ENCODE measurements at regions not wholly inside any gene's neighbourhood (a gene's known extent, or its start where the extent isn't known, plus 50 kb on each side); places are given as distances from the start of the nearest gene placed in this dataset.

DNA sequence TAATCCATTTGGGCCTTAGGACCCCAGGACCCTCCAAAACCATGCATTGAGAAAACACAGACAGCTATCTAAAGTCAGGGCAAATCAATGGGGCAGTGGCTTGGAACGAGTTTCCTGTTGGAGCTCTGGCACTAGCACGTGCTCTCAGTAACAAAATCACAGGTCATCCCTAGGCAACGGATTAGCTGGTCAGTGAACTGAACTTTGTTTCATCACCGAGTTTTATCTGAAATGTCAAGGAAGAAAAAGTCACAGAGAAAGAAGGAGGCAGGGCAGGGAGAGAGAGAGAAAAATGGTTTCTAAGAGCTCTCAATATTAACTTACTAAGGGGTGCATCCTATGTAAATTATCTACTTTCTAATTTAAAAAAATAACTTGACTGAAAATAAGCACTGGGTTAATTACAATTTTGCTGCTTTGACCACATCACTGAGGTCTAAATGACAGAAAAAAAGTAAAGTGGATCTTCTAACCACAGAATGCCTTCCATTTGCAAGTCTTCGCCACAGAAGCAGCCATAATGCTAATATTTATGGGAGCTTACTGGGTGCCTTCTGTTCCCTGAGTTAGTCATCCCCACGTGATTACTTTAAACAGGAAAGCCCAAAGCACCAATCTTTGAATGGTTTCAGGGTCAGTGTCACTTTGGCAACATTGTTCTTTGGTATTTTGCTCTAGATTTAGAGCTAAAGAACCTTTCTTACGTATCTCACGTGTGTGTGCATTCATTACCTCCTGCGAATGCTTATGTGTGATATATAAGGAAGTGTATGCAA, 503.9 kb downstream of the RASEF start:
- no peak overlapping the region for H3K27ac ChIP-seq

DNA sequence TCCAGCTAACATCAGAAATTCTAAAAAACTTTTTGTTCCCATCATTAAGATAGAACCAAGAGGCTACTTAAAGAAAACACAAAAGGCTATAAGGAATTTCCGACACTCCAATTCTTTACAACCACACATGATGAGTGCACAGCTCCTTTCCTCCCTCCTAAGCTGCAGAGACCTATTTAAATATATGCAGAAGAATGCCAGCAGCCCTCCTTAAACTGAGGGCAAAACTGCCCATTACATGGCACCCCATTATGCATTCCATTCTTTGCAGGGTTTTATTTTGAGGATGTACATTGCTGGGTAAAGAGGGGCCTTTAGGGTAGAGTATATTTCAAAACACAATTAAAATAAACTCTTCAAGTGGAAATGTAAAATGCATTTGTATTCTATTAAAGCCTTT, 502.9 kb downstream of the RASEF start:
- Histone ChIP-seq H3K27ac (no peak overlapping the region), H3K4me3 (no peak overlapping the region), H3K36me3 (no peaks in the 10 kb centered on the region), H3K9me3 (no peaks in the 10 kb centered on the region), H3K4me1 (peaks cover 0 to 3% (median 2%) of the 10 kb centered on the region in 4 donors), H3K27me3 (no peaks in the 10 kb centered on the region)
- intact Hi-C loops (cut with DNase I): no loop called here
- WGBS, 2 donors: 89 to 95% methylated on average over 1 of the region's 1 CpG
- DNase-seq: no peak
- TF ChIP-seq POLR2AphosphoS5 (IDR thresholded peaks at IDR 0.05): no peak

More for the DNA sequence above, 503.9 kb downstream of the RASEF start:
- 64 to 82% methylated on average over 9 of the region's 9 CpGs for WGBS, 2 donors
- H3K4me3 ChIP-seq: no peak overlapping the region
- H3K4me1 ChIP-seq: no peaks in the 10 kb centered on the region
- H3K9me3 ChIP-seq: no peaks in the 10 kb centered on the region
- intact Hi-C loops (cut with DNase I): no loop called here
- H3K27me3 ChIP-seq: no peaks in the 10 kb centered on the region
- no peaks in the 10 kb centered on the region for H3K36me3 ChIP-seq
- TF ChIP-seq EP300 (IDR thresholded peaks at IDR 0.05) (no peak), POLR2A (IDR thresholded peaks at IDR 0.05) (no peak), POLR2AphosphoS5 (IDR thresholded peaks at IDR 0.05) (no peak)
- TF ChIP-seq, protein P1, sequence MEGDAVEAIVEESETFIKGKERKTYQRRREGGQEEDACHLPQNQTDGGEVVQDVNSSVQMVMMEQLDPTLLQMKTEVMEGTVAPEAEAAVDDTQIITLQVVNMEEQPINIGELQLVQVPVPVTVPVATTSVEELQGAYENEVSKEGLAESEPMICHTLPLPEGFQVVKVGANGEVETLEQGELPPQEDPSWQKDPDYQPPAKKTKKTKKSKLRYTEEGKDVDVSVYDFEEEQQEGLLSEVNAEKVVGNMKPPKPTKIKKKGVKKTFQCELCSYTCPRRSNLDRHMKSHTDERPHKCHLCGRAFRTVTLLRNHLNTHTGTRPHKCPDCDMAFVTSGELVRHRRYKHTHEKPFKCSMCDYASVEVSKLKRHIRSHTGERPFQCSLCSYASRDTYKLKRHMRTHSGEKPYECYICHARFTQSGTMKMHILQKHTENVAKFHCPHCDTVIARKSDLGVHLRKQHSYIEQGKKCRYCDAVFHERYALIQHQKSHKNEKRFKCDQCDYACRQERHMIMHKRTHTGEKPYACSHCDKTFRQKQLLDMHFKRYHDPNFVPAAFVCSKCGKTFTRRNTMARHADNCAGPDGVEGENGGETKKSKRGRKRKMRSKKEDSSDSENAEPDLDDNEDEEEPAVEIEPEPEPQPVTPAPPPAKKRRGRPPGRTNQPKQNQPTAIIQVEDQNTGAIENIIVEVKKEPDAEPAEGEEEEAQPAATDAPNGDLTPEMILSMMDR (IDR thresholded peaks at IDR 0.05): no peak
- DNase-seq: no peak

DNA sequence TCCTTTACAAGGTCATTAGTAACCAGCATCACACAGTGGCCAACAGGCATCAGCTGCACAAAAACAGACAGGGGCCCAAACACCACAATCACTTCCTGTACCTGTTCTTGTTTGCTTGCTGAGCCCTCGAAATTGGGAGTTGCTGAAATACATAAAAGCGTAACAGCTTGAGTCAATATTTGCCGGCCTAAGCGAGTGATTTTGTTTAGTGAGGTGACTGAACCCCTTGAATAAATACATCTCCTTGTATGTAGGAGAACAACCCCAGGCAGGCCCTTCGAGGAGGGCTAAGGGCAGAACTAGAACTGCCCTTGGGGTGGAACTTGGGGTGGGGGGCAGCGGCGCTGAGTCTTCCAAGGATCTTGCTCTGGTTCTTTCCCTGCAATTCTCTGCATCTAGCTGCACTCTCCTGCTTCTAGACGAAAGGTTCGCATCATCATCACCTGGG, 502.5 kb downstream of the RASEF start:
- Histone ChIP-seq H3K4me3 (no peak overlapping the region), H3K36me3 (no peaks in the 10 kb centered on the region), H3K9me3 (no peaks in the 10 kb centered on the region), H3K27ac (no peak overlapping the region), H3K4me1 (peaks cover 0 to 7% (median 6%) of the 10 kb centered on the region in 4 donors), H3K27me3 (no peaks in the 10 kb centered on the region)
- no peak for TF ChIP-seq POLR2A (IDR thresholded peaks at IDR 0.05)
- no peak for TF ChIP-seq POLR2AphosphoS5 (IDR thresholded peaks at IDR 0.05)
- TF ChIP-seq, protein P1 (IDR thresholded peaks at IDR 0.05): no peak
- TF ChIP-seq EP300 (IDR thresholded peaks at IDR 0.05): no peak
- 27 to 61% methylated on average over 9 of the region's 9 CpGs for WGBS, 2 donors
- intact Hi-C loops (cut with DNase I): no loop called here
- no peak for DNase-seq

DNA sequence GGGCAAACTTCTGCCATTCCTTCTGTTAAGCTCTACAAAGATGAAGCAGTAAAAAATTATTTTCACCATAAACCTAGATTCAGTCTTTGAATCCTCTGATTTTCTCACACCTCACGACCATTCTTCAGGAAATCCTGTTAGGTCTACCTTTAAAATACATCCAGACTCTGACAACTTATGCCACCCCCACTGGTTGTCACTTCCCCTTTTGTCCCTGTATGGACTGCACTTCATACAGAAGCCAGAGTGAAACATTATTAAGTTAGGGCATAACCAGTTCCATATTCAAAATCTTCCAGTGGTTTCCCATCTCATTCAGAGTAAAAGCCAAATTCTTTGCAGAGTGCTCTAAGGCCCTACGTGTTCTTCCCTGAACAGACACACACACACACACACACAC, 499.8 kb downstream of the RASEF start:
- intact Hi-C loops (cut with DNase I): no loop called here
- H3K27me3 ChIP-seq: no peaks in the 10 kb centered on the region
- WGBS, 2 donors: 66 to 85% methylated on average over 2 of the region's 2 CpGs
- H3K4me3 ChIP-seq: no peak overlapping the region
- TF ChIP-seq POLR2AphosphoS5 (IDR thresholded peaks at IDR 0.05) (no peak), EP300 (IDR thresholded peaks at IDR 0.05) (no peak), POLR2A (IDR thresholded peaks at IDR 0.05) (no peak)
- TF ChIP-seq, protein P1 (IDR thresholded peaks at IDR 0.05): no peak
- no peaks in the 10 kb centered on the region for H3K36me3 ChIP-seq
- H3K9me3 ChIP-seq: no peaks in the 10 kb centered on the region
- peaks cover 0 to 14% (median 11%) of the 10 kb centered on the region in 4 donors for H3K4me1 ChIP-seq
- DNase-seq: no peak
- H3K27ac ChIP-seq: no peak overlapping the region

DNA sequence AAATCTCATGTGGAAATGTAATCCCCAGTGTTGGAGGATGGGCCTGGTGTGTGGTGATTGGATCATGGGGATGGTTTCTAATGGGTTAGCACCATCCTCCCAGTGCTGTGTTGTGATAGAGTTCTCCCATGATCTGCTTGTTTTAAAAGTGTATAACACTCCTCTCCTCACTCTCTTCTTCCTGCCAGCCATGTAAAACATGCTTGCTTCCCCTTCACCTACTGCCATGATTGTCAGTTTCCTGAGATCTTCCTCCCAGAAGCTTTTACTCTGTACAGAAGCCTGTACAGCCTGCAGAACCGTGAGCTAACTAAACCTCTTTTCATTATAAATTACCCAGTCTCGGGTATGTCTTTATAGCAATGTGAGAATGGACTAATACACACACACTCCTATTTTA, 499.1 kb downstream of the RASEF start:
- TF ChIP-seq POLR2AphosphoS5 (IDR thresholded peaks at IDR 0.05) (no peak), POLR2A (IDR thresholded peaks at IDR 0.05) (no peak)
- intact Hi-C loops (cut with DNase I): no loop called here
- H3K4me1 ChIP-seq: peaks cover 0 to 14% (median 11%) of the 10 kb centered on the region in 4 donors
- no peaks in the 10 kb centered on the region for H3K27me3 ChIP-seq
- no peak overlapping the region for H3K27ac ChIP-seq
- no peak for DNase-seq
- no peaks in the 10 kb centered on the region for H3K9me3 ChIP-seq
- WGBS, 2 donors: 90 to 94% methylated on average over 2 of the region's 2 CpGs
- H3K4me3 ChIP-seq: no peak overlapping the region
- H3K36me3 ChIP-seq: no peaks in the 10 kb centered on the region
